HTR-8/SVneo (cell line): ENCODE measurements at regions not wholly inside any gene's neighbourhood (a gene's known extent, or its start where the extent isn't known, plus 50 kb on each side); places are given as distances from the start of the nearest gene placed in this dataset.

ENCODE experiments used
- DNase-seq: peaks from one replicate; pipeline ENCODE4 v3.0.0; 2011; ENCODE audit warnings: low spot score, mixed read lengths; ENCODE audit not compliant: insufficient read length
- FAIRE-seq: peaks from 2 replicates; lab custom pipeline; 2011; peaks lifted over from hg19 to GRCh38; lab: Jason Lieb, UNC

DNA sequence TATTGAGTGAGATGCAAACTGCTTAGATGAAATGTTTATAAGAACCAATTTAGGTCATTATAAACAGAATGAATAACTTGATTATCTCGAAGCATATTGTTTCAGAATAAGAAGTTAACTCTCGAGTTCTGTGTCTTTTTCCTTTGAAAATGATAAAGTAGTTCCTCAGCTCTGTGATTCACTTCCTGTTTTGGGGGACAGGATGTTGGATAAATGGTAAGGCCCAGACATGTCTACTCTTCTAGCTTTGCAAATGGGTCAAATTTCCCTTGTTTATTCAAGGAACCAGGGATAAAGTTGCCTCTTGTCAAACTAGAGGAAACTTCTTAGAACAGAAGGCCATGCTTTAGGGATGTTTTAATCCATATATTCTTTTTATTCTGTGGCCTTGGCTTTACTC is 246.9 kb downstream of the SOX4 start:
- FAIRE-seq = no peak

GRCh38 chr6:21842875-21843645 is 249.5 kb downstream of the SOX4 start:
- DNase-seq = no peak
- no peak for FAIRE-seq

More for the DNA sequence above, 246.9 kb downstream of the SOX4 start:
- DNase-seq = no peak

DNA sequence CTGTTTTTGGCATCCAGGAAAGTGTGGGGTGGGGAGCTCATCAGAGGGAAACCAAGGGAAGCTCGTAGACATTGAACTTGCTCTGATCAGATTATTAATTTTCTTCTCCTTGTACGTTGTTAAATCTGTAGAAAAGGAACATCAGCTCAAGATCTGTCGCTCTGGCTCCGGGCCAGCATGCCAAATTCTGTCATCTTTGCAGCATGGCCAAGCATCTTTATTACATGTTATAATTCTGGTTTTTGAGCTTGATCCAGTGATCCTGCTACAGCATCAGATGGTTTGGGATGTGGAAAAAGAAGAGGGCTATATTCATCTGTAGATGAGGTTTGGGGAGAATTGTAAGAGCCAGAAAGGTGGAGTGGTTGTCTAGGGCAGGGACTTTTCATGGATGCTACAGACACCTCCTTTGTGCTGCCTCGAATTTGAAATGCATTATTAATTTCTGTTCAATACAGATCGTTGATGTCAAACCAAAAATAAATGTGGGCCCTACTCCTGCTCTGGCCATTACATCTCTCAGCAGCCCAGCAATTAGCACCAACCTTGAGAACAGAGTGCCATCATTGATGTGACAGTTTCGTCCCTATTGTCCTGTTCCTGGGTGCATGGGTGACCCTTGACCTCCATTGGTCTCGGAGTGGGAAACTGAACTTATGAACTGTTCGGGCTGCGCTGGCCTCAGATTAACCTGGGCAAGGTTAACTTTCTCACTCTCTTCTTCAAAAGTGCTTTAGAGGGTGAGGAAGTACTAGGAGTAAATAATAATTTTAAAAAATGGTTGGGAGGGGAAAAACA is 250.8 kb downstream of the SOX4 start:
- FAIRE-seq = no peak
- DNase-seq = no peak

DNA sequence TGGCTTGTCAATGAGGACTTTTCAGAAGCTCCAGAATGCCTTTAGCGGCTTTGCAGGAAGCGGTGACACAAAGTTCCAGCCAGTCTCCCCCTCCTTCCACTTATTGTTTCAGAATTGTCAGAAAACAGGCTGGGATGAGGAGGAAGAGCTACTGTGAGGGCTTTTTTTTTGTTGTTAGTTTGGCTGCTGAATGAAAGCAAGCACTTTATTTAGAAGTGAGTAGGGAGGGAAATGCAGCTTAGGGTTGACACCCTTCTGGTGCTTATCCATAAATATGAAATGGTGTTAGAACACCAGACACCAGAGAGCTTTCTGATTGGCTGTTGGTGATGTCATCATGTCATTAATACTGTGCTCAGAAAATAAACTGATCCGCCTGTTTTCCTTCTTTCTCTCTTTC is 251.5 kb downstream of the SOX4 start:
- FAIRE-seq (no peak), DNase-seq (no peak)

- DNase-seq (no peak), FAIRE-seq (no peak)
Observed at GRCh38 chr6:21845439-21846140, 252.0 kb downstream of the SOX4 start.

DNA sequence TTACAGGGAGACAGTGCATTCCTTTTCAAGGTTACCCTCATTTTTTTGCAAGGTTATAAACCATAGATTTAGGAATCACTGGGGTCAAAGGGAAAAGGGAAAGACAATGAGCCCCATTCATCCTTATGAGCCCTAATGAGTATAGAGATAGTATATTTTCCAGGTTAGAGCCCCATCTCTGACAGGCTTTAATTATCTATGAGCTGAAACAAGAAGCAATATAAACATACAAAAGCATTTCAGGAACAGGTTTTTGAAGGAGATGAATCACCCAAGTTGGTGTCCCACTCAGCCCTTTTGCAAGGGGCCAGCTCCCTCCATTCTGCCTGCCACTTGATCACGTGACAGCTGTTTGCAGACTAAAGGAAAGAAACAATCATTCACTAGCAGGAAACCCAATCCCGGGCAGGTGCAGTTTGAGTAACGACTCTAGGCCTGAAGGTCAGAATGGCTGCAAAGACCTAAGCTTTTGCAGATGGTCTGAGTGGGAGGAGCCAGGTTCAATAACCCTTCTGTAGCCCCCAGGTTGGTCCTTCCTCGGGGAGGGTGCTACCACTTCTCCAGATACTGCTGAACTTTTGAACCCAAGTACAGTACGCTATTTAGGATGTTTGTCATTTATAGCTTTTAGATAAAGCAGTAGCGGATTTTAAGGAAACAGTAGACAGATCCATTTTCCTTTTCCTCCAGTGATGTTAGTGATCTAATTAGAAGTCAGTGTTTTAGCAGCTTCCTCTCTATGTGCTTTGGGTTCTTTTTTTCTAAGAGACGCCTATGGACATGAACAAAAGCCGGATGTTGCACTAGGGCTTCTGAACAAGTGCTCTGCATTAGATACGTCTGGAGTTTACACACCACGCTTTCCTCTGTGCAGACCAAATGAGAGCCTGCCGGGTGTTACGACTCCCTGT is 253.2 kb downstream of the SOX4 start:
- FAIRE-seq (no peak), DNase-seq (no peak)

DNA sequence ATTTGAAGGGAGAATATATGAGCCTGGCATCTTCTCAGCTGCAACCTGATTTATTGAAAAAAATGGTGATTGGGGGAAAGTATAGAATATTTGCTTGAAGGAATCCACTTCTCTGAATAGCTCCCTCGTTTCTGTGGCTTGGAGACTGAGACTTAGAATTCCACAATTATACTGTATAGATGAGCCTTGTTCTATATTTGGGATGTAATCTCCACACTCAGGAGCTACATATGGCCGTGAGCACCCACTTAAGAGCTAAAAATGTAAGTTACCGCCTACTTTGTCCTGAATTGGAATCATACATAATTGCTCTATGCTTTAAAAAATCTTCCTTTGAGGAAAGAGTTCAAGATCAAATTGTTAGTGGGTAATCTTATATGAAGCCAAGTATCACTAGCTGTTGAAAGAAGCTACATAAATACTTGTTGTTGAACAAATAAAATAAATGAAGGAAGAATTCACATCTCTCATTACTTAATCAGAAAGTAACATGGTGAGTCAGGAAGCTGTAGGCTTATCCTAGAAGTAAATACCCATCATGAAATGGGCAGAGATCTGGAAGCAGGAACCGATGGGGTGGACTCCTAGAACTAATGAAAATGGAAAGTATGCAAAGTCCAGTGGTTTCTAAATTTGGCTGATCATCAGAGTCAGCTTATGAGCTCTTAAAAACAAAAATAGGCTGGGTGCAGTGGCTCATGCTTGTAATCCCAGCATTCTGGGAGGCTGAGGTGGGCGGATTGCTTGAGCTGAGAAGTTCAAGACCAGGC is 254.3 kb downstream of the SOX4 start:
- DNase-seq = no peak
- FAIRE-seq = no peak

GRCh38 chr6:21850691-21851090 is 257.1 kb downstream of the SOX4 start:
- DNase-seq (no peak), FAIRE-seq (no peak)

DNA sequence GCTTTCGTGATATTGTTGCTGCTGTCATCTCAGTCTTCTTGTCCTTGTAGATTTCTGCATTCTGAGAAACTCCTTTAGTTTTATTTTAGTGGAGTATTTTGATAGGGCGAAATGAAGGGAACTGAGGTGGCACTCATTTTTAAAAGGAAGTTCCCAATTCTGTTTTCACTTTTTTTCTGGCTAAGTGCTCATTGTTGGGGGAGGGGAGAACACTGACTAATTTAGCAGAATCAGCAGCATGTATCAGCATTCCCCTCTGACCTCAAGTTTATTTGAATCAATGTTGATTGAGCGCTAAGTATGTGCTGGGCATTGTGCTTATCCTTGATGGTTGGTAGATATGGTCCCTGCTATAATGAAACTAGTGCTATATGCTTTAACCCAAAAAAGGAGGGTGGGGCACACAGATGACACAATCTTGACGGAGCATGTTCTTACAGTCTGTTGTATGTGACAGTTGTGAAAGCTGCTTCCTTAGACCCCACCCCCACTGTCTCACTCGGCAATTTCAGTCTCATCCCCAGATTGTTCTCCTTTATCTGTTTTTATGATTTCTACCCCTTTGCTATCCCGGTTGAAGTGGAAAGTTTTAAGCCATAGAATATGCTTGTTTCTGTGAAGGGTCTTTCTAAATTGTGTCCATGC is 262.4 kb downstream of the SOX4 start:
- DNase-seq (no peak), FAIRE-seq (no peak)

GRCh38 chr6:21856456-21856825 is 262.9 kb downstream of the SOX4 start:
- DNase-seq (no peak), FAIRE-seq (no peak)

GRCh38 chr6:21856844-21857243 is 263.3 kb downstream of the SOX4 start:
- DNase-seq = no peak

DNA sequence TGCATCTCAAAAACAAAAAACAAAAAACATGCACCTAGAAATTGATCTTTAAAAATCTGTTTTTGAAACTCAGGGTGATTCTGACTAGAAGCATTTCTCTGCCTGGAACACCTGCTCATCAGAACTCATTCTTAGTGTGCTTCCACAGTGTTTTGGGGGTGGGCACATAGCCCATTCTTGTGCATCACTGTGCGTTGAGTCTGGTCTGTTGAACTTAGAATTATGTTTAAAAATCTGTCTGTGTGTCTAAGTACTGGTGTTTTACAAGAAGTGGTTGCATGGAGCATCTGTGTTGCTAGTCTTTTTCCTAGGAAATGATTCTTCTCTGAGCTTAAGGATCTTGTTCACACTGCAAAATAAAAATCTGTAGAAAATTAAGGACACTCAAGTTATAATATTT is 264.5 kb downstream of the SOX4 start:
- no peak for FAIRE-seq
- DNase-seq = no peak

More at GRCh38 chr6:21856844-21857243, 263.3 kb downstream of the SOX4 start:
- FAIRE-seq = no peak

DNA sequence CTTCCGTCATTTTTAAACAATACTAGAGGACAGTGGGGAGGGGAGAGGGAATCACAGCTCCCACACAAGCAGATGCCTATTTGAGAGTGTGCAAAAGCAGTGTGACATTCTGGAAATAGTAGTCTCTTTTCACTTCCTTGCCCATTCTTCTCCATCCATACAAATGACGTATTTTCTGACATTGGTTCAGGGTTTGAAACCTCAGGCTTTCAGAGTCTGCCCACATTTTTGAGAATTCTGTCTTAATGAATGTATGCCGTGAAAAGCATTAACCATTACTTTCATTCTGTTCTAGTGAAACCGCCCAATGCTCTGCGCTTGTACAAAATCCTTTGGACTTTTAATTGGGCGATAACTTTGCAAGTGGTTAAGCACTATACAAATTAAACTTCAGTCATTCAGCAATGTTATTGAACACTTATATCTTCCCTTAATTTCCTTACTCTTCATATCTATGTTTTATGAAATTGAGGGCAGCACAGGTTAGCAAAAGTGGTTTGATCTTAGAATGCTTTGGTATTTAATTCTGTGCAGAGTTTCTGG is 265.7 kb downstream of the SOX4 start:
- DNase-seq (no peak), FAIRE-seq (no peak)

DNA sequence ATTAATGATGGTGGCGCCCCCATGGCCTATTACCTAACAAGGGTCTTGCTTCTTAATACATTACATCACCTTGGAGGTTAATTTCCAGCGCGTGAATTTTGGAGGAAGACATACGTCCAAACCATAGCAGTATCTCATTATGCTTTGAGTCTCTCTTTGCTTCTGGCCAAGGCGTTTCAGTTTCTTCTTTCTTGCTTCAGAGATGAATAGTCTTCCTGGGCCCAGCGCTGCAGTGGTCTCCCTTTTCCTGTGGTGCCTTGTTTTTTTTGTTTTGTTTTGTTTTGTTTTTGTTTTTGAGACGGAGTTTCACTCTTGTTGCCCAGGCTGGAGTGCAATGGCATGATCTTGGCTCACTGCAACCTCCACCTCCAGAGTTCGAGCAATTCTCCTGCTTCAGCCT is 268.4 kb downstream of the SOX4 start:
- no peak for DNase-seq
- FAIRE-seq = no peak

DNA sequence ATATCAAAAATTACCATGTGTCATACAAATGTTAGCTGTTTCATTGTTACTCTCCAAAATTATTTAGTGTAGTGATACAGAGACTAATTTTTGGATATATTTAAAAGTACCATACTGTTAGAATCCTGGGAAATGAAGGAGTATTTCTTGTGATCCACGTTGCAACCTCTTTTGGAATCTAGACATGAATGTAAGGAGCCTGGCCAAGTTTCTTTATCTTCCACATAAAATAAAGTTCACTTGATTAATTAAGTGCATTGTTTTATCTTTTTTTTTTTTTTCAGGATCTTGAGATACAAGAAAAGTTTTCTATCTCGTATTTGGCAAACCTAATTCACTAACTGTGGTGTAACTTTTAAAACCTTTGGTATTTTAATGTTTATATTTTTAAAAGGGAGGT is 270.7 kb downstream of the SOX4 start:
- FAIRE-seq (no peak), DNase-seq (no peak)

DNA sequence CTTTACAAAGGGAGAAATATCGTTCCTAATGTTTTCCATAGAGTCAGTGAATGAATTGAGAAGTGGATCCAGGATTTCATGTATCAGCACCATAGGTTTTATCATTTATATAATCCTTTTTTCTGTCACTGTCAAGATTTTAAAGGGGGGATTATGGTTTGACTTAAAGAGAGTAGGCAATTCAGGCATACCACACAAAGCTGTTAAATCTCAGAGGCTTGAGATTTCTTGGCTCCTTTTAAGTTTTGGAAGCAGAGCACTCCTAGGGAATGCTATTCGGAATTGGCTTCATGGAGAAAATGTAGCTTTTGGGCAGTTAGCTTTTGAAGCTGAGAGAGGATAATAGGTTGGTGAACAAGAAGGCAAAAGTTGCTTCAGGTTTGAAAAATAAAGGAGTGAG is 274.7 kb downstream of the SOX4 start:
- FAIRE-seq (no peak), DNase-seq (no peak)

DNA sequence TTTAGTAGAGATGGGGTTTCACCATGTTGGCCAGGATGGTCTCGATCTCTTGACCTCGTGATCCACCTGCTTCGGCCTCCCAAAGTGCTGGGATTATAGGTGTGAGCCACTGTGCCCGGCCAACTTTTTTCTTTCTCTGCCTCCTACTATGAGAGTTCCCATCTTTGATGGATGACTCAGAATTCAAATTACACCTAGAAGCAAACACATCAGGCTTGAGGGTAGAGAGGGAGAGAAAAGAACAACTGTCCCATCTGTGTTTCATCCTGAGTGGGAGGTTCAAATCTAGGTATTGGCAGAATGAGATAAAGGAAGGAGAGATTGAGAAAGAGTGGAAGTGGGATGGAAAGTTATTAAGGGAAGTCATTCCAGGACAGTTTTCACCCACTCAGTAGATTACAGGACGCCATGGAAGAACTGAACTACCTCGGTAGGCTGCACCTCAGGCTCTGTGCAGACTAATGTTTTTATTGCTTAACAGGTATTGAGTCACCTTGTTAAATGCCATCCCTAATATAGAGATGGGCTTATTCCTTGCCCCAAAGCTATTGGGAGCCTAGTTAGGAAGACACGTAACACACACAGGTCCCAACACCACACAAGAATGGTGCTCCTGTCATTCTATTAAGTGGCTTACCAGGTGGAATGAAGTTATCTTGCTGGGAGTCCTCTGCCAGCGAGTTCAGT is 275.7 kb downstream of the SOX4 start:
- DNase-seq (no peak), FAIRE-seq (no peak)
